CD4-positive, alpha-beta T cell treated with Interleukin-10 for 1 hour (primary cell): ENCODE measurements at regions not wholly inside any gene's neighbourhood (a gene's known extent, or its start where the extent isn't known, plus 50 kb on each side); places are given as distances from the start of the nearest gene placed in this dataset.

Experiments
- DNase-seq: peaks from one replicate; pipeline ENCODE4 v3.0.0-alpha.2; 2020

- no peak for DNase-seq
Measured at GRCh38 chr15:47553947-47554346, 163.4 kb upstream of the SEMA6D start.

GRCh38 chr15:47561102-47561501, 156.2 kb upstream of the SEMA6D start:
- no peak for DNase-seq

GRCh38 chr15:47565949-47566348, 151.4 kb upstream of the SEMA6D start:
- DNase-seq, result no peak

GRCh38 chr15:47566610-47567009, 150.7 kb upstream of the SEMA6D start:
- no peak for DNase-seq

GRCh38 chr15:47568030-47568429, 149.3 kb upstream of the SEMA6D start:
- DNase-seq, result no peak

GRCh38 chr15:47570044-47570443, 147.3 kb upstream of the SEMA6D start:
- no peak for DNase-seq

GRCh38 chr15:47570451-47570850, 146.9 kb upstream of the SEMA6D start:
- DNase-seq, result no peak

- no peak for DNase-seq
Measured at GRCh38 chr15:47570881-47571640, 146.2 kb upstream of the SEMA6D start.

- DNase-seq, result no peak
Measured at GRCh38 chr15:47573673-47574072, 143.6 kb upstream of the SEMA6D start.

- no peak for DNase-seq
Measured at GRCh38 chr15:47577000-47577399, 140.3 kb upstream of the SEMA6D start.

GRCh38 chr15:47577461-47577860, 139.8 kb upstream of the SEMA6D start:
- DNase-seq, result no peak

GRCh38 chr15:47582233-47582632, 135.1 kb upstream of the SEMA6D start:
- DNase-seq, result no peak

- no peak for DNase-seq
Measured at GRCh38 chr15:47584316-47584715, 133.0 kb upstream of the SEMA6D start.

- no peak for DNase-seq
Measured at GRCh38 chr15:47586653-47587224, 130.6 kb upstream of the SEMA6D start.

GRCh38 chr15:47587940-47588802, 129.1 kb upstream of the SEMA6D start:
- DNase-seq, result no peak

GRCh38 chr15:47588958-47589357, 128.3 kb upstream of the SEMA6D start:
- DNase-seq, result no peak

- no peak for DNase-seq
Measured at GRCh38 chr15:47598996-47599395, 118.3 kb upstream of the SEMA6D start.

GRCh38 chr15:47599806-47600205, 117.5 kb upstream of the SEMA6D start:
- no peak for DNase-seq

GRCh38 chr15:47602121-47602520, 115.2 kb upstream of the SEMA6D start:
- no peak for DNase-seq

- DNase-seq, result no peak
Measured at GRCh38 chr15:47603026-47603425, 114.3 kb upstream of the SEMA6D start.

GRCh38 chr15:47607695-47608094, 109.6 kb upstream of the SEMA6D start:
- no peak for DNase-seq

GRCh38 chr15:47609693-47610092, 107.6 kb upstream of the SEMA6D start:
- DNase-seq, result no peak

GRCh38 chr15:47610736-47611135, 106.6 kb upstream of the SEMA6D start:
- no peak for DNase-seq
